ENCODE measurements at regions not wholly inside any gene's neighbourhood (a gene's known extent, or its start where the extent isn't known, plus 50 kb on each side); places are given as distances from the start of the nearest gene placed in this dataset.
A peak's percentile ranks its signal among the peaks of the same experiment; 100 is the strongest.

GRCh38 chr9:105062222-105062855 lies 134.4 kb upstream of the ABCA1 start:
- Histone ChIP-seq H3K4me1 (ENCODE audit: insufficient read depth) (peaks cover 14% of the 10 kb centered on the region), H3K27ac (no peak overlapping the region)

GRCh38 chr9:105064248-105065097 lies 136.5 kb upstream of the ABCA1 start:
- TF ChIP-seq EZH2phosphoT487 (IDR thresholded peaks at IDR 0.05; ENCODE audit: low read depth, severe bottlenecking, unreplicated experiment), result no peak
- no peak for TF ChIP-seq EZH2 (IDR thresholded peaks at IDR 0.05; ENCODE audit: borderline replicate concordance)
- TF ChIP-seq CTCF (IDR thresholded peaks at IDR 0.05; ENCODE audit: poor library complexity), result no peak
- Histone ChIP-seq H3K27ac (peak overlapping the region; percentile 97), H3K9me3 (ENCODE audit: low read depth) (no peaks in the 10 kb centered on the region), H3K4me2 (peak overlapping the region; percentile 61), H3K27me3 (no peaks in the 10 kb centered on the region), H3K36me3 (replicated peaks; ENCODE audit: insufficient read depth, low read depth) (no peaks in the 10 kb centered on the region), H3K4me3 (no peak overlapping the region), H3K9me2 (replicated peaks; ENCODE audit: insufficient read depth) (no peaks in the 10 kb centered on the region), H3K4me1 (ENCODE audit: insufficient read depth) (peaks cover 17% of the 10 kb centered on the region), H4K20me1 (ENCODE audit: insufficient read depth, poor library complexity, severe bottlenecking) (no peaks in the 10 kb centered on the region), H3K79me2 (no peaks in the 10 kb centered on the region), H2AFZ (peak overlapping the region; percentile 10)
- 23% methylated on average over 12 of the region's 12 CpGs for WGBS (ENCODE audit: low lambda C conversion rate, missing lambda C conversion rate)
- peak; percentile 95 for DNase-seq (ENCODE audit: low spot score)

More at GRCh38 chr9:105062222-105062855, 134.4 kb upstream of the ABCA1 start:
- 92% methylated on average over 7 of the region's 7 CpGs for WGBS (ENCODE audit: low lambda C conversion rate, missing lambda C conversion rate)
- no peak for TF ChIP-seq EZH2phosphoT487 (IDR thresholded peaks at IDR 0.05; ENCODE audit: low read depth, severe bottlenecking, unreplicated experiment)
- TF ChIP-seq CTCF (IDR thresholded peaks at IDR 0.05; ENCODE audit: poor library complexity), result no peak
- TF ChIP-seq EZH2 (IDR thresholded peaks at IDR 0.05; ENCODE audit: borderline replicate concordance), result no peak
- no peaks in the 10 kb centered on the region for H4K20me1 ChIP-seq (ENCODE audit: insufficient read depth, poor library complexity, severe bottlenecking)
- H3K9me3 ChIP-seq (ENCODE audit: low read depth), result no peaks in the 10 kb centered on the region
- H2AFZ ChIP-seq, result no peak overlapping the region
- H3K36me3 ChIP-seq (replicated peaks; ENCODE audit: insufficient read depth, low read depth), result no peaks in the 10 kb centered on the region
- no peak overlapping the region for H3K4me2 ChIP-seq
- H3K79me2 ChIP-seq, result no peaks in the 10 kb centered on the region
- DNase-seq (ENCODE audit: low spot score), result no peak
- H3K27me3 ChIP-seq, result no peaks in the 10 kb centered on the region
- no peaks in the 10 kb centered on the region for H3K9me2 ChIP-seq (replicated peaks; ENCODE audit: insufficient read depth)
- H3K4me3 ChIP-seq, result no peak overlapping the region

- Histone ChIP-seq H3K27me3 (no peaks in the 10 kb centered on the region), H3K9me3 (ENCODE audit: low read depth) (no peaks in the 10 kb centered on the region), H3K27ac (peak overlapping the region; percentile 97), H4K20me1 (ENCODE audit: insufficient read depth, poor library complexity, severe bottlenecking) (no peaks in the 10 kb centered on the region), H3K4me1 (ENCODE audit: insufficient read depth) (peaks cover 23% of the 10 kb centered on the region), H3K4me3 (no peak overlapping the region), H3K36me3 (replicated peaks; ENCODE audit: insufficient read depth, low read depth) (no peaks in the 10 kb centered on the region), H3K4me2 (peak overlapping the region; percentile 61), H3K9me2 (replicated peaks; ENCODE audit: insufficient read depth) (no peaks in the 10 kb centered on the region), H3K79me2 (no peaks in the 10 kb centered on the region), H2AFZ (no peak overlapping the region)
- 85% methylated on average over 17 of the region's 17 CpGs for WGBS (ENCODE audit: low lambda C conversion rate, missing lambda C conversion rate)
- peak; percentile 60 for DNase-seq (ENCODE audit: low spot score)
- TF ChIP-seq EZH2 (IDR thresholded peaks at IDR 0.05; ENCODE audit: borderline replicate concordance), result no peak
- TF ChIP-seq CTCF (IDR thresholded peaks at IDR 0.05; ENCODE audit: poor library complexity), result no peak
- TF ChIP-seq EZH2phosphoT487 (IDR thresholded peaks at IDR 0.05; ENCODE audit: low read depth, severe bottlenecking, unreplicated experiment), result no peak
Observed at GRCh38 chr9:105065098-105066088, 137.4 kb upstream of the ABCA1 start.
